HepG2 (cell line): ENCODE measurements at regions not wholly inside any gene's neighbourhood (a gene's known extent, or its start where the extent isn't known, plus 50 kb on each side); places are given as distances from the start of the nearest gene placed in this dataset.

ENCODE experiments used
- ATAC-seq: fragments of 200-7000 bp; cut with Tn5 transposase; 3 replicates; pipeline ENCODE4 v1.9.1; 2020; ENCODE audit warnings: mild to moderate bottlenecking, moderate library complexity
- BruUV-seq: library from RNA; stranded (reverse); fragments of 400-500 nt; replicated peaks from 2 replicates; lab custom pipeline; 2021; lab: Mats Ljungman, UMichigan
- CTCF ChIA-PET: fragments of 300-600 bp; formaldehyde crosslinking; extraction: SDS; loops from one replicate; lab custom pipeline; 2021; ENCODE audit warnings: low total read pairs, inconsistent platforms, low intra/inter-chr PET ratio; lab: Yijun Ruan, JAX
- POLR2A ChIA-PET: fragments of 350-600 bp; sonication (Branson Sonifier 250); formaldehyde crosslinking; loops from one replicate; lab custom pipeline; 2020; ENCODE audit warnings: antibody characterized with exemption, inconsistent platforms; lab: Yijun Ruan, JAX
- DNase-seq: peaks from one replicate; pipeline ENCODE4 v3.0.0-alpha.2; 2015; ENCODE audit warnings: low spot score
- FAIRE-seq: peaks from 3 replicates; lab custom pipeline; 2011; peaks lifted over from hg19 to GRCh38; lab: Jason Lieb, UNC
- H2AFZ ChIP-seq: one replicate; pipeline ENCODE4 v1.6.1; 2011; ENCODE audit warnings: low read length, inconsistent platforms
- H3K27ac ChIP-seq: fragments of 300-600 bp; 3 replicates; pipeline ENCODE4 v1.8.0; 2011; ENCODE audit warnings: mixed run types, mild to moderate bottlenecking, mixed read lengths, low read length, inconsistent platforms; ENCODE audit not compliant: insufficient read depth; ENCODE audit errors: extremely low read length
- H3K27me3 ChIP-seq, 2 experiments: fragments of 200-600 bp in 1 of 2; 2 replicates in 1 of 2; 3 replicates in 1 of 2; pipeline versions ENCODE4 v1.6.0 to v1.8.0; 2011; ENCODE audit warnings: low read length in 2 of 2, mild to moderate bottlenecking in 2 of 2, moderate library complexity in 2 of 2, inconsistent platforms in 1 of 2; ENCODE audit not compliant: insufficient read depth in 2 of 2, control insufficient read depth in 1 of 2
- H3K36me3 ChIP-seq, 2 experiments: fragments of 200-600 bp in 1 of 2; replicated peaks in 1 of 2; 2 replicates in 1 of 2; 3 replicates in 1 of 2; pipeline versions ENCODE4 v1.5.1 to v1.8.0; 2011; ENCODE audit warnings: low read length in 2 of 2, inconsistent platforms in 1 of 2; ENCODE audit not compliant: insufficient read depth in 2 of 2, control insufficient read depth in 1 of 2
- H3K4me1 ChIP-seq: 2 replicates; pipeline ENCODE4 v1.5.1; 2012; ENCODE audit warnings: low read length, inconsistent platforms; ENCODE audit not compliant: insufficient read depth
- H3K4me2 ChIP-seq: 2 replicates; pipeline ENCODE4 v1.6.0; 2011; ENCODE audit warnings: low read depth, low read length, inconsistent platforms
- H3K4me3 ChIP-seq, 3 experiments: fragments of 200-600 bp in 1 of 3; sonication (generic), shearing (Covaris generic) in 1 of 3; replicated peaks in 1 of 3; 2 replicates each; pipeline ENCODE4 v1.5.1; 2011 to 2016; ENCODE audit warnings: low read length in 3 of 3, inconsistent platforms in 2 of 3, low read depth in 2 of 3, mild to moderate bottlenecking in 2 of 3, control low read depth in 1 of 3, mixed read lengths in 1 of 3; ENCODE audit not compliant: insufficient read depth in 1 of 3
- H3K79me2 ChIP-seq: one replicate; pipeline ENCODE4 v1.6.1; 2011; ENCODE audit warnings: low read length, inconsistent platforms; ENCODE audit not compliant: insufficient read depth
- H3K9ac ChIP-seq: 2 replicates; pipeline ENCODE4 v1.6.0; 2011; ENCODE audit warnings: mild to moderate bottlenecking, low read depth, low read length, inconsistent platforms; ENCODE audit not compliant: insufficient read depth
- H3K9me3 ChIP-seq: 2 replicates; pipeline ENCODE4 v1.5.1; 2012; ENCODE audit warnings: mild to moderate bottlenecking, low read length
- H4K20me1 ChIP-seq: 2 replicates; pipeline ENCODE4 v1.6.0; 2011; ENCODE audit warnings: inconsistent platforms, mild to moderate bottlenecking, low read length, moderate library complexity; ENCODE audit not compliant: insufficient read depth
- ETV6 ChIP-seq: sonication (generic); formaldehyde crosslinking; conservative IDR thresholded peaks from 2 replicates; pipeline ENCODE4 v1.4.0; 2020; ENCODE audit warnings: missing genetic modification reagents
- HOXA7 ChIP-seq: sonication (generic); formaldehyde crosslinking; IDR thresholded peaks from 2 replicates; pipeline ENCODE4 v1.8.1; 2022; ENCODE audit warnings: mild to moderate bottlenecking, missing genetic modification reagents, moderate library complexity
- MBNL3 ChIP-seq: fragments of 250-450 bp; sonication (Bioruptor Pico); conservative IDR thresholded peaks from 2 replicates; pipeline ENCODE4 v1.8.0; 2022; ENCODE audit warnings: mild to moderate bottlenecking, inconsistent platforms
- POLR2AphosphoS2 ChIP-seq: IDR thresholded peaks from 2 replicates; pipeline ENCODE4 v1.6.1; 2011; ENCODE audit warnings: low read depth, low read length, improper control_type of control experiment
- WGBS: methylation state at CpG from one replicate; pipeline ENCODE4 v1.1.6; 2017; ENCODE audit warnings: low lambda C conversion rate; 5-methylcytosine and 5-hydroxymethylcytosine counted together
- in situ Hi-C: cut with HindIII; loops from 2 replicates; pipeline ENCODE4 v1.10.0; 2017; ENCODE audit warnings: low pct_unique_long_range_greater_than_20kb; ENCODE audit not compliant: extremely low pct_ligation_motif_present
- intact Hi-C: fragments of 100-400 bp; cut with micrococcal nuclease; formaldehyde crosslinking; loops from one replicate; pipeline ENCODE4 v1.10.0; 2022; ENCODE audit not compliant: unreplicated experiment
- TF ChIP-seq, protein P1 (sequence below): IDR thresholded peaks from 2 replicates; pipeline ENCODE4 v1.6.1; 2016; ENCODE audit warnings: low read depth, missing genetic modification reagents, missing compliant biosample characterization
- TF ChIP-seq, protein P2 (sequence below): sonication (generic); formaldehyde crosslinking; IDR thresholded peaks from 2 replicates; pipeline ENCODE4 v1.4.0; 2020; ENCODE audit warnings: mild to moderate bottlenecking, low read depth, missing genetic modification reagents
- TF ChIP-seq, protein P3 (sequence below): sonication (generic); formaldehyde crosslinking; IDR thresholded peaks from 2 replicates; pipeline ENCODE4 v1.4.0; 2020; ENCODE audit warnings: mild to moderate bottlenecking, missing genetic modification reagents
- TF ChIP-seq, protein P4 (sequence below): sonication (generic); formaldehyde crosslinking; IDR thresholded peaks from 2 replicates; pipeline ENCODE4 v1.8.1; 2023; ENCODE audit warnings: missing genetic modification reagents, mild to moderate bottlenecking, borderline replicate concordance
- TF ChIP-seq, protein P5 (sequence below): sonication (generic); formaldehyde crosslinking; IDR thresholded peaks from 2 replicates; pipeline ENCODE4 v1.4.0; 2020; ENCODE audit warnings: missing genetic modification reagents, borderline replicate concordance
- TF ChIP-seq, protein P6 (sequence below): sonication (generic); formaldehyde crosslinking; IDR thresholded peaks from 2 replicates; pipeline ENCODE4 v1.4.0; 2020; ENCODE audit warnings: missing genetic modification reagents

DNA sequence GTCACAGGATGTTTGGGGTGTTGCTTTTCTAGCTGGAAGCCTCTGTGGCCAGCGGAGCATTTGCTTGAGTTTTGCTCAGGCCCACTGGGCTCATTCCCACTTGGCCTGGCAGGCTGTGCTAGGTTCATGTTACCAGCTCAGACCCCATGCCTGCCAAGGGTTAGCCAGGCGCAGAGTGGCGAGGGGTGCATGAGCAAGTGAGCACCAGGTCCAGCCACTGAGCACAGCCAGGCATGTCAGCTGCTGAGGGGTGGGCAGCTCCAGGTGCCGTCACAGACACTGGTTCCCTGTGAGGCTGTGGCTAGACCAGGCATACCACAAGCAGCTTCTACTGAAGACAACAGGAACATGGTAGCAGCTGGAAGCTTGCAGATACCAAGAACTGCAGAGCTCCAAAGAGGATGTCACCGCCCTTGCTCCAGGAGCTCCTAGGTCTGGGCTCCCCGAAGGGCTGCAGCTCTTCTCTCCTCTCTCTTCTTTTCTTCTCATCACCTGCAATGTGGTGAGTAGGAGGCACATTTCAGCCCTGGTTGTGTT is 52.0 kb upstream of the CYYR1 start:
- ATAC-seq (no peak), FAIRE-seq (no peak), DNase-seq (no peak)
- CTCF ChIA-PET: no interaction called here
- Histone ChIP-seq H3K4me1 (no peaks in the 10 kb centered on the region), H3K9me3 (peaks cover 68% of the 10 kb centered on the region), H3K4me2 (no peak overlapping the region), H3K27ac (no peak overlapping the region), H2AFZ (no peak overlapping the region), H3K36me3 (no peaks in the 10 kb centered on the region), H3K9ac (no peak overlapping the region), H3K79me2 (no peaks in the 10 kb centered on the region), H3K27me3 (no peaks in the 10 kb centered on the region), H3K4me3 (no peak overlapping the region), H4K20me1 (no peaks in the 10 kb centered on the region)
- intact Hi-C loops (no loop called here), in situ Hi-C loops (no loop called here)
- POLR2A ChIA-PET: no interaction called here
- 0% methylated on average over 3 of the region's 6 CpGs for WGBS
- BruUV-seq: no TSS peak
- TF ChIP-seq, protein P1, sequence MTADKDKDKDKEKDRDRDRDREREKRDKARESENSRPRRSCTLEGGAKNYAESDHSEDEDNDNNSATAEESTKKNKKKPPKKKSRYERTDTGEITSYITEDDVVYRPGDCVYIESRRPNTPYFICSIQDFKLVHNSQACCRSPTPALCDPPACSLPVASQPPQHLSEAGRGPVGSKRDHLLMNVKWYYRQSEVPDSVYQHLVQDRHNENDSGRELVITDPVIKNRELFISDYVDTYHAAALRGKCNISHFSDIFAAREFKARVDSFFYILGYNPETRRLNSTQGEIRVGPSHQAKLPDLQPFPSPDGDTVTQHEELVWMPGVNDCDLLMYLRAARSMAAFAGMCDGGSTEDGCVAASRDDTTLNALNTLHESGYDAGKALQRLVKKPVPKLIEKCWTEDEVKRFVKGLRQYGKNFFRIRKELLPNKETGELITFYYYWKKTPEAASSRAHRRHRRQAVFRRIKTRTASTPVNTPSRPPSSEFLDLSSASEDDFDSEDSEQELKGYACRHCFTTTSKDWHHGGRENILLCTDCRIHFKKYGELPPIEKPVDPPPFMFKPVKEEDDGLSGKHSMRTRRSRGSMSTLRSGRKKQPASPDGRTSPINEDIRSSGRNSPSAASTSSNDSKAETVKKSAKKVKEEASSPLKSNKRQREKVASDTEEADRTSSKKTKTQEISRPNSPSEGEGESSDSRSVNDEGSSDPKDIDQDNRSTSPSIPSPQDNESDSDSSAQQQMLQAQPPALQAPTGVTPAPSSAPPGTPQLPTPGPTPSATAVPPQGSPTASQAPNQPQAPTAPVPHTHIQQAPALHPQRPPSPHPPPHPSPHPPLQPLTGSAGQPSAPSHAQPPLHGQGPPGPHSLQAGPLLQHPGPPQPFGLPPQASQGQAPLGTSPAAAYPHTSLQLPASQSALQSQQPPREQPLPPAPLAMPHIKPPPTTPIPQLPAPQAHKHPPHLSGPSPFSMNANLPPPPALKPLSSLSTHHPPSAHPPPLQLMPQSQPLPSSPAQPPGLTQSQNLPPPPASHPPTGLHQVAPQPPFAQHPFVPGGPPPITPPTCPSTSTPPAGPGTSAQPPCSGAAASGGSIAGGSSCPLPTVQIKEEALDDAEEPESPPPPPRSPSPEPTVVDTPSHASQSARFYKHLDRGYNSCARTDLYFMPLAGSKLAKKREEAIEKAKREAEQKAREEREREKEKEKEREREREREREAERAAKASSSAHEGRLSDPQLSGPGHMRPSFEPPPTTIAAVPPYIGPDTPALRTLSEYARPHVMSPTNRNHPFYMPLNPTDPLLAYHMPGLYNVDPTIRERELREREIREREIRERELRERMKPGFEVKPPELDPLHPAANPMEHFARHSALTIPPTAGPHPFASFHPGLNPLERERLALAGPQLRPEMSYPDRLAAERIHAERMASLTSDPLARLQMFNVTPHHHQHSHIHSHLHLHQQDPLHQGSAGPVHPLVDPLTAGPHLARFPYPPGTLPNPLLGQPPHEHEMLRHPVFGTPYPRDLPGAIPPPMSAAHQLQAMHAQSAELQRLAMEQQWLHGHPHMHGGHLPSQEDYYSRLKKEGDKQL (CRISPR knock-in tag): no peak
- TF ChIP-seq HOXA7 (no peak), MBNL3 (CRISPR knock-in tag) (no peak), ETV6 (no peak), POLR2AphosphoS2 (no peak)
- TF ChIP-seq, protein P2, sequence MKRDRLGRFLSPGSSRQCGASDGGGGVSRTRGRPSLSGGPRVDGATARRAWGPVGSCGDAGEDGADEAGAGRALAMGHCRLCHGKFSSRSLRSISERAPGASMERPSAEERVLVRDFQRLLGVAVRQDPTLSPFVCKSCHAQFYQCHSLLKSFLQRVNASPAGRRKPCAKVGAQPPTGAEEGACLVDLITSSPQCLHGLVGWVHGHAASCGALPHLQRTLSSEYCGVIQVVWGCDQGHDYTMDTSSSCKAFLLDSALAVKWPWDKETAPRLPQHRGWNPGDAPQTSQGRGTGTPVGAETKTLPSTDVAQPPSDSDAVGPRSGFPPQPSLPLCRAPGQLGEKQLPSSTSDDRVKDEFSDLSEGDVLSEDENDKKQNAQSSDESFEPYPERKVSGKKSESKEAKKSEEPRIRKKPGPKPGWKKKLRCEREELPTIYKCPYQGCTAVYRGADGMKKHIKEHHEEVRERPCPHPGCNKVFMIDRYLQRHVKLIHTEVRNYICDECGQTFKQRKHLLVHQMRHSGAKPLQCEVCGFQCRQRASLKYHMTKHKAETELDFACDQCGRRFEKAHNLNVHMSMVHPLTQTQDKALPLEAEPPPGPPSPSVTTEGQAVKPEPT (CRISPR knock-in tag): no peak
- TF ChIP-seq, protein P3, sequence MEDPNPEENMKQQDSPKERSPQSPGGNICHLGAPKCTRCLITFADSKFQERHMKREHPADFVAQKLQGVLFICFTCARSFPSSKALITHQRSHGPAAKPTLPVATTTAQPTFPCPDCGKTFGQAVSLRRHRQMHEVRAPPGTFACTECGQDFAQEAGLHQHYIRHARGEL (CRISPR knock-in tag): no peak
- TF ChIP-seq, protein P4, sequence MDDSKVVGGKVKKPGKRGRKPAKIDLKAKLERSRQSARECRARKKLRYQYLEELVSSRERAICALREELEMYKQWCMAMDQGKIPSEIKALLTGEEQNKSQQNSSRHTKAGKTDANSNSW (CRISPR knock-in tag): no peak
- TF ChIP-seq, protein P5, sequence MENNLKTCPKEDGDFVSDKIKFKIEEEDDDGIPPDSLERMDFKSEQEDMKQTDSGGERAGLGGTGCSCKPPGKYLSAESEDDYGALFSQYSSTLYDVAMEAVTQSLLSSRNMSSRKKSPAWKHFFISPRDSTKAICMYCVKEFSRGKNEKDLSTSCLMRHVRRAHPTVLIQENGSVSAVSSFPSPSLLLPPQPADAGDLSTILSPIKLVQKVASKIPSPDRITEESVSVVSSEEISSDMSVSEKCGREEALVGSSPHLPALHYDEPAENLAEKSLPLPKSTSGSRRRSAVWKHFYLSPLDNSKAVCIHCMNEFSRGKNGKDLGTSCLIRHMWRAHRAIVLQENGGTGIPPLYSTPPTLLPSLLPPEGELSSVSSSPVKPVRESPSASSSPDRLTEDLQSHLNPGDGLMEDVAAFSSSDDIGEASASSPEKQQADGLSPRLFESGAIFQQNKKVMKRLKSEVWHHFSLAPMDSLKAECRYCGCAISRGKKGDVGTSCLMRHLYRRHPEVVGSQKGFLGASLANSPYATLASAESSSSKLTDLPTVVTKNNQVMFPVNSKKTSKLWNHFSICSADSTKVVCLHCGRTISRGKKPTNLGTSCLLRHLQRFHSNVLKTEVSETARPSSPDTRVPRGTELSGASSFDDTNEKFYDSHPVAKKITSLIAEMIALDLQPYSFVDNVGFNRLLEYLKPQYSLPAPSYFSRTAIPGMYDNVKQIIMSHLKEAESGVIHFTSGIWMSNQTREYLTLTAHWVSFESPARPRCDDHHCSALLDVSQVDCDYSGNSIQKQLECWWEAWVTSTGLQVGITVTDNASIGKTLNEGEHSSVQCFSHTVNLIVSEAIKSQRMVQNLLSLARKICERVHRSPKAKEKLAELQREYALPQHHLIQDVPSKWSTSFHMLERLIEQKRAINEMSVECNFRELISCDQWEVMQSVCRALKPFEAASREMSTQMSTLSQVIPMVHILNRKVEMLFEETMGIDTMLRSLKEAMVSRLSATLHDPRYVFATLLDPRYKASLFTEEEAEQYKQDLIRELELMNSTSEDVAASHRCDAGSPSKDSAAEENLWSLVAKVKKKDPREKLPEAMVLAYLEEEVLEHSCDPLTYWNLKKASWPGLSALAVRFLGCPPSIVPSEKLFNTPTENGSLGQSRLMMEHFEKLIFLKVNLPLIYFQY (CRISPR knock-in tag): no peak
- TF ChIP-seq, protein P6, sequence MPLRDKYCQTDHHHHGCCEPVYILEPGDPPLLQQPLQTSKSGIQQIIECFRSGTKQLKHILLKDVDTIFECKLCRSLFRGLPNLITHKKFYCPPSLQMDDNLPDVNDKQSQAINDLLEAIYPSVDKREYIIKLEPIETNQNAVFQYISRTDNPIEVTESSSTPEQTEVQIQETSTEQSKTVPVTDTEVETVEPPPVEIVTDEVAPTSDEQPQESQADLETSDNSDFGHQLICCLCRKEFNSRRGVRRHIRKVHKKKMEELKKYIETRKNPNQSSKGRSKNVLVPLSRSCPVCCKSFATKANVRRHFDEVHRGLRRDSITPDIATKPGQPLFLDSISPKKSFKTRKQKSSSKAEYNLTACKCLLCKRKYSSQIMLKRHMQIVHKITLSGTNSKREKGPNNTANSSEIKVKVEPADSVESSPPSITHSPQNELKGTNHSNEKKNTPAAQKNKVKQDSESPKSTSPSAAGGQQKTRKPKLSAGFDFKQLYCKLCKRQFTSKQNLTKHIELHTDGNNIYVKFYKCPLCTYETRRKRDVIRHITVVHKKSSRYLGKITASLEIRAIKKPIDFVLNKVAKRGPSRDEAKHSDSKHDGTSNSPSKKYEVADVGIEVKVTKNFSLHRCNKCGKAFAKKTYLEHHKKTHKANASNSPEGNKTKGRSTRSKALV (CRISPR knock-in tag): no peak
